Cardiac muscle cell (in vitro differentiated cells and primary cell): ENCODE measurements at regions not wholly inside any gene's neighbourhood (a gene's known extent, or its start where the extent isn't known, plus 50 kb on each side); places are given as distances from the start of the nearest gene placed in this dataset.

Experiments used
- DNase-seq, 2 donors: peaks; one replicate each; pipeline versions ENCODE4 v3.0.0 to v3.0.0-alpha.2; 2010 to 2017; ENCODE audit warnings: low read depth in 1 of 2, low spot score in 1 of 2
- H3K27ac ChIP-seq: fragments of 200-600 bp; sonication (generic); 2 replicates; pipeline ENCODE4 v1.5.1; 2016
- H3K27me3 ChIP-seq: fragments of 200-600 bp; sonication (generic); 2 replicates; pipeline ENCODE4 v1.6.0; 2016; ENCODE audit warnings: control low read depth
- H3K36me3 ChIP-seq: fragments of 200-600 bp; sonication (generic); 2 replicates; pipeline ENCODE4 v1.5.1; 2016; ENCODE audit warnings: control low read depth
- H3K4me1 ChIP-seq: fragments of 200-600 bp; sonication (generic); 2 replicates; pipeline ENCODE4 v1.8.1; 2017; ENCODE audit warnings: low read depth, mild to moderate bottlenecking, mixed run types
- H3K4me3 ChIP-seq: fragments of 200-600 bp; sonication (generic); 2 replicates; pipeline ENCODE4 v1.5.1; 2016; ENCODE audit warnings: mild to moderate bottlenecking
- H3K9me3 ChIP-seq: fragments of 200-600 bp; sonication (generic); 2 replicates; pipeline ENCODE4 v1.5.1; 2017; ENCODE audit warnings: low read depth, mild to moderate bottlenecking, control low read depth
- TF ChIP-seq, protein P1 (sequence below): IDR thresholded peaks from 2 replicates; pipeline ENCODE4 v1.5.1; 2012; ENCODE audit warnings: low read depth, mild to moderate bottlenecking, low read length

DNA sequence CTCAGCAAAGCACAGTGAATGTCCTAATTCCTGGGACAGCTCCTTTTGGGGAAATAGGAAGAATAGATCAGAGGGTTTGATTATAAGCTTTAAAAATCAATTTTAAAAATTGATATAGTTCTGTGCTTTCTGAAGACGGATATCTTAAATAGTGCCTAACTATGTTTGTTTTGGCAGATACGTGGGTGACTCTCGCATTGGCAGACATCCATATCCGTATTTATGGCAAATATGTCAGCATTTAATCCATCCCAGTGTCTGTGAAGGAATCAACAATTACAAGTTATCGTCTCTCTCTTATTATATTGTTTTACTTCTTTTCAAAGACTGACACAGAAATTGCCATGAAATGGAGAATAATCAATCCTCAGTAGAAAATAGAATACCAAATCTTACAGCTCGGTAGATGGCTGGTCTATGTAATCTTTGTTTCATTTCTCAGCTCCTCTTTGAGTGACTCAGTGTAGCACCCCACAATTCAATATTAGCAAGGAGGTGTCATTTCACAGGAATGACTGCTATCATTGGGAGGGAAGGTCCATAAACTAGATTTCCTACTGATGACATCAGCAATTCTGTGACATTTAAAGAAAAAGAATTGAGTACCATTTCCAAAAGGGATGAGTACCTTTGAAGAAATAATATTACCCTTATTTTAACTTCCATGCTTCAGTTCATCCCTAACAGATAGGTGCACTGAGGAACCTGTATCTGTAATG, 186.4 kb upstream of the NFE2L3 start:
- peak in 1 of 2 donors; percentile 10 for DNase-seq
- H3K27me3 ChIP-seq, result no peaks in the 10 kb centered on the region
- TF ChIP-seq, protein P1, sequence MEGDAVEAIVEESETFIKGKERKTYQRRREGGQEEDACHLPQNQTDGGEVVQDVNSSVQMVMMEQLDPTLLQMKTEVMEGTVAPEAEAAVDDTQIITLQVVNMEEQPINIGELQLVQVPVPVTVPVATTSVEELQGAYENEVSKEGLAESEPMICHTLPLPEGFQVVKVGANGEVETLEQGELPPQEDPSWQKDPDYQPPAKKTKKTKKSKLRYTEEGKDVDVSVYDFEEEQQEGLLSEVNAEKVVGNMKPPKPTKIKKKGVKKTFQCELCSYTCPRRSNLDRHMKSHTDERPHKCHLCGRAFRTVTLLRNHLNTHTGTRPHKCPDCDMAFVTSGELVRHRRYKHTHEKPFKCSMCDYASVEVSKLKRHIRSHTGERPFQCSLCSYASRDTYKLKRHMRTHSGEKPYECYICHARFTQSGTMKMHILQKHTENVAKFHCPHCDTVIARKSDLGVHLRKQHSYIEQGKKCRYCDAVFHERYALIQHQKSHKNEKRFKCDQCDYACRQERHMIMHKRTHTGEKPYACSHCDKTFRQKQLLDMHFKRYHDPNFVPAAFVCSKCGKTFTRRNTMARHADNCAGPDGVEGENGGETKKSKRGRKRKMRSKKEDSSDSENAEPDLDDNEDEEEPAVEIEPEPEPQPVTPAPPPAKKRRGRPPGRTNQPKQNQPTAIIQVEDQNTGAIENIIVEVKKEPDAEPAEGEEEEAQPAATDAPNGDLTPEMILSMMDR, result no peak

GRCh38 chr7:25966469-25966868, 185.5 kb upstream of the NFE2L3 start:
- Histone ChIP-seq H3K36me3 (no peaks in the 10 kb centered on the region), H3K4me3 (no peak overlapping the region), H3K27me3 (no peaks in the 10 kb centered on the region), H3K27ac (no peak overlapping the region), H3K4me1 (no peaks in the 10 kb centered on the region), H3K9me3 (no peaks in the 10 kb centered on the region)
- TF ChIP-seq, protein P1, result no peak
- no peak for DNase-seq

More for the DNA sequence above, 186.4 kb upstream of the NFE2L3 start:
- Histone ChIP-seq H3K4me1 (no peaks in the 10 kb centered on the region), H3K4me3 (no peak overlapping the region), H3K36me3 (no peaks in the 10 kb centered on the region), H3K9me3 (no peaks in the 10 kb centered on the region), H3K27ac (no peak overlapping the region)

DNA sequence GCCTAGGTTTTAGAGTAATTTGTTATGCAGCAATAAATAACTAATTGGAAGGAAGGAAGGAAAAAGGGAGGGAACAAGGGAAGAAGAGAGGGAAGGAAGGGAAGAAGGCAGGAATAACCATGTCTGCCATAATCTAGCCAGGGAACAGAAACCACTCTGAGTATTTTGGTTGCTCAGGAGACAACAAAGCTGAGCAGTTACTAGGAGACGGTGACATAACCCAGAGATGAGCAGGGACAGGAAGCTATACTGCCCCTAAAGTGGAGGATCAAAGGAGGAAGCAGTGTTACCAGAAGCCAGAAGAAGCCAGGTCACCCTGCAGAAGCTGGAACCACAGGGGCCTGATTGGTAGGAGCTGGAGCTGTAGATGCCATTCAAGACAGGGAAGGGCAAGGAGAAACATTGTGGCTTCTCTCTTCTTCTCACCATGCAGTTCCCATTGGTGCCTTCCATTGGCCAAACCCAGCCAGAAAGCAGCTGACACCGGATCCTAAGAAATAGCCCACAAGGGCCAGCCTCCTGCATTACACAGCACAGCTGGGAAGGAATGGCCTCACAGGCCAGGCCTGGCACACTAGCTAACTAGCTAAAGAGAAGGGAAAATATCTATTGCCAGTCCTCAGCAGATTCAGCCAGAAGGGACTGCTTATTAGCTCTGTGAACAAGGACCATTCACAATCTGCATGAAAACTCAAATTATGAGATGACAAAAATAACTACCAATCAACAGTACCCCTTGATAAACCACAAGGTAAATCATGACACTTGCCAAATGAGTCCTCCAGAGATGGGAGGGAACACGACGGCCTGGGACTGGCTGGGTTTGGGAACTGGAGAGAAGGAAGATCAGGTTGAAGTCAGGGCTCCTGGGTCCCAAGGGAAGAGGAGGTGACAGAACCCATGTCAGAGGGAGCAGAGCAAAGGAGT, 184.5 kb upstream of the NFE2L3 start:
- Histone ChIP-seq H3K27ac (no peak overlapping the region), H3K27me3 (no peaks in the 10 kb centered on the region), H3K9me3 (no peaks in the 10 kb centered on the region), H3K36me3 (no peaks in the 10 kb centered on the region), H3K4me1 (no peaks in the 10 kb centered on the region), H3K4me3 (no peak overlapping the region)
- DNase-seq, result no peak
- TF ChIP-seq, protein P1, result no peak

DNA sequence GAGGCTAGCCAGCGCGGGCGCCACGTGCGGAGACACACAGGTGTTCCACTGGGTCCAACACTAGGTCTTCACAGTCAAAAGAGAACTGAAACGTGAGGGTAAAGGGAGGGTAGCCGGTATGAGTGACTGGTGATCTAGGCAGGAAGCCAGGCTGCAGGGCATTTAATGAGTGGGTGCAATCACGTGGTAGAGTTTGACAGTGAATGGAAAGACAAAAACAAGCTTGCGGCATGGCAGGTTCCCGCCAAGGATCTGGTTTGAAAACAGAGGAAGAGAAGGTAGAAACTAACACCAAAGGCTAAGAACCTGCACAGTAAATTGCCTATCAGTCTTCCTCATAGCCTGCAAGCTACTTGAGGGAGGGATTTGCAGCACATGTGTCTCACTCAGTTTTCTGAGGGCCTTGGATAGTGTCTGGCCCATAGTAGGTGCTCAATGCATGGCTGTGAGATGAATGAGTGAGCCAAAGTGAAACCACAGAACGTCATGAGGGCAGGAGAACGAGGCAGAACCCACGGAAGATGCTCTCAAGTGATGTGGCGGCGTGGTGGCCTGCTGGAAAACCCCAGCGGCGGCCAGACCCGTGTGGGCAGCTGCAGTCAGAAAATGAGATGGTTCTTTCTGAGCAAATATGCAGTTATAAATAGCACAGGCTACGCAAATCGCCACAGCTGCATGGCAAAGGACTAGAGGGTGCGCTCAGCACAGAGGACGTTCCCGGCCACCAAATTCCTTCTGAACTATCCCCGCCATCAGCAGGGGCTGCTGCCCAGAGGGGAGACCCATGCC, 183.6 kb upstream of the NFE2L3 start:
- Histone ChIP-seq H3K27ac (no peak overlapping the region), H3K27me3 (no peaks in the 10 kb centered on the region), H3K4me1 (no peaks in the 10 kb centered on the region), H3K36me3 (no peaks in the 10 kb centered on the region), H3K4me3 (no peak overlapping the region), H3K9me3 (no peaks in the 10 kb centered on the region)
- TF ChIP-seq, protein P1, result no peak
- DNase-seq, result no peak

- Histone ChIP-seq H3K36me3 (no peaks in the 10 kb centered on the region), H3K4me1 (no peaks in the 10 kb centered on the region), H3K4me3 (no peak overlapping the region), H3K27ac (no peak overlapping the region), H3K27me3 (no peaks in the 10 kb centered on the region), H3K9me3 (no peaks in the 10 kb centered on the region)
- DNase-seq, result no peak
- TF ChIP-seq, protein P1, result no peak
Observed at GRCh38 chr7:25970356-25970755, 181.6 kb upstream of the NFE2L3 start.
